CD4-positive, alpha-beta T cell treated with Interleukin-4 for 1 hour (primary cell): ENCODE measurements at regions not wholly inside any gene's neighbourhood (a gene's known extent, or its start where the extent isn't known, plus 50 kb on each side); places are given as distances from the start of the nearest gene placed in this dataset.
"Not testable (repeated sequence)": the region's sequence is repeated elsewhere in the genome, so short reads cannot be mapped to it uniquely, and the experiment has no call there.

Experiments used
- DNase-seq, 2 donors: peaks; one replicate each; pipeline ENCODE4 v3.0.0-alpha.2; 2020 to 2022

DNA sequence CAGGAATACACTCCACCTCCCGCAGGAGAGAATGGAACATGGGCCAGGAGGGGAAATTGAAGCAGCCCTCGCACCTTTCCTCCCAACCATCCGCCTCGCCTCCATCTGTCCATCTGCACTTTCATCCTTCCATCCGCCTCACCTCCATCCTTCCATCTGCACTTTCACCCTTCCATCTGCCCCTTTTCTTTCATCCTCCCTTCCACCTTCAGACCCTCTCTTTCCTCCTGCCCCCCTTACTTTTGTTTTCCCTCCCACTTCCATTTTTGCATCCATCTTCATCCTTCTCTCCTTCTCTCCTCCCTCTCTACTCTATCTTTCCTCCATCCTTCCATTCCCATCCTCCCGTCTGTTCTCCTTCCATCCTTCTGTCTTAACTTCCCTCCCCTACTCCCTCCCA is 92.2 kb upstream of the ZNF536 start:
- no peak for DNase-seq

- DNase-seq, result no peak
Observed at GRCh38 chr19:30281906-30282305, 90.3 kb upstream of the ZNF536 start.

- no peak for DNase-seq
Observed at GRCh38 chr19:30283556-30283955, 88.6 kb upstream of the ZNF536 start.

- no peak for DNase-seq
Observed at GRCh38 chr19:30284209-30284608, 88.0 kb upstream of the ZNF536 start.

GRCh38 chr19:30284885-30285284 is 87.3 kb upstream of the ZNF536 start:
- no peak for DNase-seq

DNA sequence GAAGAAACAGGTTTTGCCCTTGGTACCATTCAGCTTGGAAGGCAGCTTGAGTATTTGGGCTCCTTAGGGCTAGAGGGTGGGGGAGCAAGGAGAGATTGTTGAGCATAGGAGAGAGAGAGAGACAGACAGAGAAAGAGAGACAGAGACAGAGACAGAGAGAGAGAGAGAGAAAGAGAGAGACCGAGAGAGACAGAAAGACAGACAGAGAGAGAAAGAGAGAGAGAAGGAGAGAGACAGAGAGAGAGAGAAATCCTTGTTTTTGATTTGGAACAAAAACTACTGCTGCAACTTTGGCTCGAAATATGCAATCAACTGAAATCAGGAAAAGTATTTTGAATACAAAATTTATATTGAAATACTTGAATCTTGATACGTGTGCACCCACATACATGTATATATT is 85.8 kb upstream of the ZNF536 start:
- no peak for DNase-seq

- no peak for DNase-seq
Observed at GRCh38 chr19:30287259-30287658, 84.9 kb upstream of the ZNF536 start.

GRCh38 chr19:30287973-30288372 is 84.2 kb upstream of the ZNF536 start:
- DNase-seq, result no peak

- DNase-seq, result no peak
Observed at GRCh38 chr19:30288911-30289310, 83.3 kb upstream of the ZNF536 start.

GRCh38 chr19:30289336-30289735 is 82.8 kb upstream of the ZNF536 start:
- DNase-seq, result no peak

GRCh38 chr19:30290805-30291204 is 81.4 kb upstream of the ZNF536 start:
- DNase-seq, result not testable (repeated sequence)

- DNase-seq, result no peak
Observed at GRCh38 chr19:30293051-30293785, 79.0 kb upstream of the ZNF536 start.

GRCh38 chr19:30297969-30298368 is 74.2 kb upstream of the ZNF536 start:
- no peak for DNase-seq

GRCh38 chr19:30303131-30303654 is 69.0 kb upstream of the ZNF536 start:
- no peak for DNase-seq

GRCh38 chr19:30304540-30304939 is 67.6 kb upstream of the ZNF536 start:
- DNase-seq, result no peak

DNA sequence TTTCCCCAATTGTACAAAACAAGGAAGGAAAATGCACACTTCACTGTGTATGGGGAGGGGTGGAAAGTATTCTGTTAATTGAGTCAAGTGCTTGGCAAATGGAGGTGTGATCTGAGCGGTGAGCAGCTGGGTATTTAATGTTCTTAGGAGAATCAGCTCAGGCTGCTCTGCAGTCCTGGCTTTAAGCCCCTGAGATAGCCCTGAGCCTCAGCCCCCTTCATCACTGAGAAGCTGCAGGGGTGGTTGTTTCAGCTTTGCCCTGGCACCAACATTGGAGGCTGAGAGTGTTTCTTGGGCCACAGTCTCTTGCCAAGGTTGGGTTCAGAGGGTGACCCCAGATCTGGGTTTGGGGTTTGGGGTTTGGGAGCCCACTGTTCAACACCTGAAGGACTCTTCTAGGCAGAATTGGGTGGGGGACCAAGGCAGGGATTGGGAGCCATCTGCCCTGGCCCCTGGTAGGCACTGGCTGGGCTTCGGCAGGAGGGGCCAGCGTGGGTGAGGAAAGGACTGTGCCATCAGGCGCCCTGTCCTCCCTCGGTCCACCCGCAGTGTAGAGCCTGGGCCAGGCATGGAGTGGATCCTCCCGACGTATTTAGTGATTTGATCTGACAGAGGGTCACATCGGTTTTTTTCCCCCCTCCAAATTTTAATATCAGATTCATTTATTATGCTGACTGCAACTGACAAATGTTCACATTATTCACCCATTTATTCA is 66.7 kb upstream of the ZNF536 start:
- no peak for DNase-seq

DNA sequence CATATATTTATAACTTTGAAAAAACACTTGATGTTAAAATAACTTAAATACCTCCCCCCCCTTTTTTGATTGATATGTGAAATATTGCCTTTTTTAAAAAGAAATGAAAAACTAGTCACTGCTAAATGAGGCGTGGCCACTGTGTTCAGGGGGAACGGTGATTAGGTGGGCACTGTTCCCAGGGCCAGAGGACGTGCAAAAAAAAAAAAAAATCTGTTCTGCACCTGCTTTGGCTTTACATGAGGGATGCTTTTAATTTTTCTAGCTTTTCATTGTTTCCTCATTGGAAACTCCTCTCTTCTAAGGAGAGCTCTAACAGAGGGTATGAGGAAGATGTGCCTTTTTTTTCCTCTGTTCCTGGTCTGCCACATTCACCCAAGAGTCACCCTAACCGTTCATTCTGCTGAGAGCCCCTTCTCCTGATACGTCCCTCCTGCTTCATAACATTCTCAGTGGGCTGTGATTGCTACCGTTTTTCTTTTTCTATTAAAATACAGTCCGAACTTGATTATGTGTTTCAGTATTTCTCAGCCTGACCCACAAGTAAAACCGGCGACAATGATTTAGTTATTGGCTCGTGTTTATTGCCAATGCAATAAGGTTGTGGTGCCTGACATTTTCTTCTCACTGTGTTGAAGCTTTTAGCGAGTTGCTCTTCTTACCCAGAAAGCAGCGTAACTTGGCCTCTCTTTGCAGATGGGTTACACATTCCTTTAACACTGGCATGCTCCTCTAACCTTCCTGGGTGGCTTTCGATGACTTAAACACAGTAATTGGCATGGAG is 64.8 kb upstream of the ZNF536 start:
- no peak for DNase-seq

DNA sequence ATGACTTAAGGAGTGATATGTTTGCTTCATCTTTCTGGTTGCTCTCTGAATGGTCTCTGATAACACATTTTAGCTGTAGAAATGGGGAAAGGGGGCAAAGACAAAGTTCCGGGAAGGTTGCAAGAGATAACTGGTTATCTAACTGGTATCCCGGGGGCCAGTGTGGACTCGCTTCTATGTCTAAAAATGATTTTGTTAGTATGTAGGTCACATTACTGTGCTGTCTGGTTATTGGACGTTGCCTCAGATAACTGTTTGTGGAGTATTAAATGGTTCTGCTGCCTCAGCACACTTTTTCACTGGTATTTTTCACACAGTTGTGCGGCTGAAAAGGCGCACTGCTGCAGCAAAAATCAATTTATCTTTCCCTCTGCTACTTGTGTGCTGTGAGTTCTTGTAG is 63.0 kb upstream of the ZNF536 start:
- DNase-seq, result no peak

GRCh38 chr19:30309905-30310601 is 62.1 kb upstream of the ZNF536 start:
- no peak for DNase-seq

DNA sequence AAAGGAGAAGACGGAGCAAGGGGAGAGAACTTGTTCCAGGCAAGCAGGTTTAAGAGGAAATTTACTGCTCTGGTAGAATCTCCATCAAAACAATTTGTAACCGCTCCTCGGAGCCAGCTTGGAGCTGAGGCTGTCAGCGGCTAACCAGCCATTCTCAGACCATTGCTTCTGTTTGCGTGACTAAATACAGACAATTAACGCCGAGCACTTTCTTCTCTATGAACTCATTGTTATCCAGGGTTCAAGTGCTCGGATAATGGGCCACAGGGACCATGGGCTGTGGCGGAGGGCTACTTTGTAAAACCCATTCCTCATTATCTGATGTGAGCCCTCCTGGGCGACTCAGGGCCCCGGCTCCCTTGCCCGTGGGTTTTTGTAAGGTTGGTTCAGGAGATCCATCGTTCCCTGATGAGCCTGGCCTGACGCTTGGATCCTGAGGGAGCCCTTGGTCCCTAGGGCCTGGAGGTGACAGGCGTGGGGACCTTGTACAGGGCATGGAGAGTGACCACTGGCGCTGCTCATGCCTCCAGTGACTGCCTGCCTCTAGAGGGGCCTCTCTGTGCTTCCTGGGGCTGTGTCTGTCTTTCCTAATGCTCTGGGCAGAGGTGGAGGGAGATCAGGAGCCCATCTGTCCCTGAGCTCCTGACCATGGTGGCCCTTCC is 61.5 kb upstream of the ZNF536 start:
- no peak for DNase-seq

DNA sequence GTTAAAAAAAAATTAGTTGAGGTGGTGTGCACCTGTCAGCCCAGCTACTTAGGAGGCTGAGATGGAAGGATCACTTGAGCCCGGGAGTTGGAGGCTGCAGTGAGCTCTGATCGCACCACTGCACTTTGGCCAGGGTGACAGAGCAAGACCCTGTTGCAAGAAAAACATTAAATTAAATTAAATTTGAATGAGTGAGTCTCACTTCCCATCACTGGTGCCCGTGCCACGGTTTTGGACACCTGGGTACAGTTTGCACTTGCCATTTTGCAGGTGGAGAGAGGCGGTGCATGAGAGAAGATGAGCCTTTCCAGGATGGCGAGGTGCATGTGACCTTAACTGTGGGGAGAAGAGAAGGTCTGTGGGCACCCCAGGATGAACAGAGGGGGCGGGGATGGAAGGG is 60.3 kb upstream of the ZNF536 start:
- DNase-seq, result no peak

- DNase-seq, result no peak
Observed at GRCh38 chr19:30312582-30313352, 59.4 kb upstream of the ZNF536 start.
